NCI-H1930 (cell line): ENCODE measurements at regions not wholly inside any gene's neighbourhood (a gene's known extent, or its start where the extent isn't known, plus 50 kb on each side); places are given as distances from the start of the nearest gene placed in this dataset.
"Not testable (repeated sequence)": the region's sequence is repeated elsewhere in the genome, so short reads cannot be mapped to it uniquely, and the experiment has no call there.

Experiments used
- DNase-seq, 2 experiments: peaks; one replicate each; lab custom pipeline; 2025; lab: John Stamatoyannopoulos, UW

- not testable (repeated sequence) for DNase-seq
Measured at GRCh38 chr10:42187501-42188195, 450.7 kb downstream of the ZNF33B start.

DNA sequence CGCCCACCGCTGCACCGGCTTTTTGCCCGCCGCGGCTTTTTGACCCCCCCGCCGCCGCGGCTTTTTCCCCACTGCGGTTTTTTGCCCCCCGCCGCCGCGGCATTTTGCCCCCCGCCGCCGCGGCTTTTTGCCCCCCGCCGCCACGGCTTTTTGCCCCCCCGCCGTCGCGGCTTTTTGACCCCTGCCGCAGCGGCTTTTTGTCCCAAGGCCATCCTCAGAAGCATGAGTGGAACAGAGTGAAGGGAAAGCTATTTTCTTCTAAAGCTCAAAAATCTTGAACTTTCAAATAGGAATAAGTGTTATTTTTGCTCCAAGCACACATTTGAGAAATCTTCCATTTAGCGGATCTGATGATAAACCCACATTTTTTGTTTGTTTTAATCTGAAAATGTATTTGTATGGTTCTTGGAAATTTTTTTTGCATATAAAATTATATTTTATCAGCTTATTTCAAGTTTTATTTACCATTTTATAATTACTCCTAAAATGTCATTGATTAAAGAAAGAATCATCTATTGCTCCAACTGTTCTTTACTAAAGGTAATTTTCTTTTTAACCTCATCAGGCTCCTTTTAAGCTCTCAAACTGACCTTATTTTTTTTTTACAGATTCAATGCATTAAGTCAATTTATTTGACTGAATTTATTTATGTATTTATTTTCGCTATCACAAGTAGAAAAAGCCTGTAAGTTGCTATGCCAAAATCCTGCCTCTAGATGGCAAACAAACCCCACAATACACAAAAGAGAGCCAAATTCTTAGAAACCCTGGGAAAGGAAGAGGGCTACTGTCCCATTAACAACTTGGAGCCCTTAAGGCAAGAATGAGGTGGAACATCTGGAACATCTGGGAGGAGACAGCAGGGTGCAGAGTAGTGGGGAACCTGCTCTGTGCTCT lies 460.3 kb downstream of the ZNF33B start:
- DNase-seq, result not testable (repeated sequence)

- no peak for DNase-seq
Measured at GRCh38 chr10:42177077-42177792, 461.1 kb downstream of the ZNF33B start.

- DNase-seq, result no peak
Measured at GRCh38 chr10:42150428-42151061, 487.8 kb downstream of the ZNF33B start.

GRCh38 chr10:42149722-42150427 lies 488.5 kb downstream of the ZNF33B start:
- no peak for DNase-seq

DNA sequence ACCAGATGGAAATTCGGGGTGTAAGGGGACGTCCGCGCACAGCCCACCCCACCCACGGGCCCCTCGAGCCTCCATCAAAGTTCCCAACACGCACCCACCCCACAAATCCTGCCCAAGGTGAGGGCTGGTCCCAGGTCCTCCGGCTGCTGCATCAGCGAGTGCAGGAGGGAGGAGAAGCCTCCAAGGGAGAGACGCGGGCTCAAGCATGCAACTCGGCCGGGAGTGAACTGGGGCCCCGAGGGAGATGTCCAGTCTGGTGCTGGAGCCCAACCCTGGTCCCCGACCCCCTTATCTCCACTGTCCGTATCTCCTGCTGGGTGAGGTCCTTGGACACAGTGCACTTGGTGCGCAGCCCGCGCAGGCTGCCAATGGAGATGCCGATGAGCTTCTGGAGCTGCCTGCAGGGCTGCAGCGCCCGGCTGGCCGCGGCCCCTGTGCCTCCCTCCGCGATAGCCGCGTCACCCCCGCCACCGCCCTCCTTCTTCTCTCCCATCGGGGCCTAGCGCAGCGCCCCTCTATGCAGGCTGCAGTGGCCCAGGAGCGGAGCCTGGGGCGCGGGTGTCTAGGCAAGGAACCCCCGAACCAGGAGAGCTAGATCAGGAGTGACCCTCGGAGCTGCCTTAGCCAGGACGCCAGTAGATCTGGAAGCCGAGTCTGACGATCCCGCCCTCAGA lies 489.2 kb downstream of the ZNF33B start:
- no peak for DNase-seq

- not testable (repeated sequence) for DNase-seq
Measured at GRCh38 chr10:42146165-42146564, 492.2 kb downstream of the ZNF33B start.

DNA sequence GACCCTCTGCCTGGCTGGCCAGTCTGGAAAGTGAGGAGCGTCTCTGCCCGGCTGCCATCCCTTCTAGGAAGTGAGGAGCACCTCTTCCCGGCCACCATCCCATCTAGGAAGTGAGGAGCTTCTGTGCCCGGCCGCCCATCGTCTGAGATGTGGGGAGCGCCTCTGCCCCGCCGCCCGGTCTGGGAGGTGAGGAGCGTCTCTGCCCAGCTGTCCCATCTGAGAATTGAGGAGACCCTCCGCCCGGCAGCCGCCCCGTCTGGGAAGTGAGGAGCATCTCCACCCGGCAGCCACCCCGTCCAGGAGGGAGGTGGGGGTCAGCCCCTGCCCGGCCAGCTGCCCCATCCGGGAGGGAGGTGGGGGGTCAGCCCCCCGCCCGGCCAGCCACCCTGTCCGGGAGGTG lies 500.3 kb downstream of the ZNF33B start:
- DNase-seq, result not testable (repeated sequence)

GRCh38 chr10:42113158-42113450 lies 525.3 kb downstream of the ZNF33B start:
- DNase-seq, result no peak

GRCh38 chr10:42112331-42113157 lies 525.8 kb downstream of the ZNF33B start:
- DNase-seq, result no peak

DNA sequence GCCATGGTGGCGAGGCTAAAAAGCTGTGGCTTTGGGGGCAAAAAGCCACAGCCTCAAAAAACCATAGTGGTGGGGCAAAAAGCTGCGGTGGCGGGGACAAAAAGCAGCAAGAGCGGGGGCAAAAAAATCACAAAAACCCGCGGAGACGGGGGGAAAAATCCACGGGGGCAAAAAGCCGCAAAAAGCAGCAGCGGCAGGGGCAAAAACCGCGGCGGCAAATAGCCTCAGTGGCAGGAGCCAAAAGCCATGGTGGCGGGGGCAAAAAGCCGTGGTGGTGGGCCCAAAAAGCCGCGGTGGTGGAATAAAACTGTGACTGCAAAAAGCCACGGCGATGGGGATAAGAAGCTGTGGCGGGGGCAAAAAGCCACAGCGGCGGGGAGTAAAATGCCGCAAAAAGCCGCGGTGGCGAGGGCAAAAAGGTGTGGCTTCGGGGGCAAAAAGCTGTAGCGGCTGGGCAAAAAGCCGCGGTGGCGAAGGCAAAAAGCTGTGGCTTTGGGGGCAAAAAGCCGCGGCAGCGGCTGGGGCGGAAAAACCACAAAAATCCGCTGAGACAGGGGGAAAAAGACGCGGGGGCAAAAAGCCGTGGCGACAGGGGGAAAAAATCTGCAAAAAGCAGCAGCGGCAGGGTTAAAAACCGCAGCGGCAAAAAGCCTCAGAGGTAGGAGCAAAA lies 526.6 kb downstream of the ZNF33B start:
- no peak for DNase-seq

DNA sequence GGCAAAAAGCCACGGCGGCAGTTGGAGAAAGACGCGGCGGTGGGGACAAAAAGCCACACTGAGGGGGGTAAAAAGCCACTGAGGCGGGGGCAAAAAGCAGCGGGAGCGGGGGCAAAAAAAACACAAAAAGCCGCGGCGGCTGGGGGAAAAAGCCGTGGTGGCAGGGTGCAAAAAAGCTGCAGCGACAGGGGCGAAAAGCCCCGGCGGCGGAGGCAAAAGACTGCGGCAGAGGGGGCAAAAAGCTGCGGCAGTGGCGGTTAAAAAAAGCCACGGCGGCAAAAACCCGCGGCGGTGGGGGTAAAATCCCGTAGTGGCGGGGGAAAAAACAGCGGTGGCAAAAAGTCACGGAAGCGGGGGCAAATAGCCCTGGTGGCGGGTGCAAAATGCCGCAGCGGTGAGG lies 527.3 kb downstream of the ZNF33B start:
- no peak for DNase-seq
